Renal pelvis (tissue), 1 donor: ENCODE measurements at regions not wholly inside any gene's neighbourhood (a gene's known extent, or its start where the extent isn't known, plus 50 kb on each side); places are given as distances from the start of the nearest gene placed in this dataset.
"Not testable (repeated sequence)": the region's sequence is repeated elsewhere in the genome, so short reads cannot be mapped to it uniquely, and the experiment has no call there.

Experiments used
- DNase-seq: peaks from one replicate; pipeline ENCODE4 v3.0.0-alpha.2; 2013

- no peak for DNase-seq
Observed at GRCh38 chr5:40453689-40454088, 226.0 kb upstream of the PTGER4 start.

GRCh38 chr5:40452874-40453624, 226.7 kb upstream of the PTGER4 start:
- no peak for DNase-seq

GRCh38 chr5:40447438-40447837, 232.3 kb upstream of the PTGER4 start:
- no peak for DNase-seq

GRCh38 chr5:40446910-40447309, 232.8 kb upstream of the PTGER4 start:
- no peak for DNase-seq

- DNase-seq, result peak; percentile 8
Observed at GRCh38 chr5:40442346-40442745, 237.4 kb upstream of the PTGER4 start.

- DNase-seq, result no peak
Observed at GRCh38 chr5:40441733-40442132, 238.0 kb upstream of the PTGER4 start.

- no peak for DNase-seq
Observed at GRCh38 chr5:40440746-40441145, 239.0 kb upstream of the PTGER4 start.

GRCh38 chr5:40439103-40439502, 240.6 kb upstream of the PTGER4 start:
- not testable (repeated sequence) for DNase-seq

- not testable (repeated sequence) for DNase-seq
Observed at GRCh38 chr5:40438646-40439045, 241.1 kb upstream of the PTGER4 start.

- DNase-seq, result no peak
Observed at GRCh38 chr5:40437452-40437861, 242.3 kb upstream of the PTGER4 start.

- no peak for DNase-seq
Observed at GRCh38 chr5:40436535-40437237, 243.0 kb upstream of the PTGER4 start.

GRCh38 chr5:40435706-40436105, 244.0 kb upstream of the PTGER4 start:
- DNase-seq, result not testable (repeated sequence)

- DNase-seq, result no peak
Observed at GRCh38 chr5:40432836-40433235, 246.9 kb upstream of the PTGER4 start.

- DNase-seq, result no peak
Observed at GRCh38 chr5:40431734-40432133, 248.0 kb upstream of the PTGER4 start.

GRCh38 chr5:40430101-40430710, 249.5 kb upstream of the PTGER4 start:
- DNase-seq, result no peak

- no peak for DNase-seq
Observed at GRCh38 chr5:40429258-40430100, 250.2 kb upstream of the PTGER4 start.

- no peak for DNase-seq
Observed at GRCh38 chr5:40428815-40429214, 250.9 kb upstream of the PTGER4 start.

- DNase-seq, result no peak
Observed at GRCh38 chr5:40428126-40428525, 251.6 kb upstream of the PTGER4 start.

GRCh38 chr5:40417046-40417810, 262.5 kb upstream of the PTGER4 start:
- not testable (repeated sequence) for DNase-seq

- DNase-seq, result no peak
Observed at GRCh38 chr5:40416588-40416987, 263.1 kb upstream of the PTGER4 start.

- DNase-seq, result no peak
Observed at GRCh38 chr5:40416098-40416497, 263.6 kb upstream of the PTGER4 start.
